GM12878 (cell line): ENCODE measurements at regions not wholly inside any gene's neighbourhood (a gene's known extent, or its start where the extent isn't known, plus 50 kb on each side); places are given as distances from the start of the nearest gene placed in this dataset.

ENCODE experiments used
- ATAC-seq: fragments of 200-7000 bp; cut with Tn5 transposase; 3 replicates; pipeline ENCODE4 v1.9.1; 2020; ENCODE audit warnings: mild to moderate bottlenecking, moderate library complexity
- BruUV-seq: library from RNA; stranded (reverse); fragments of 400-500 nt; replicated peaks from 2 replicates; lab custom pipeline; 2021; lab: Mats Ljungman, UMichigan
- CTCF ChIA-PET: fragments of 300-600 bp; sonication (Branson Sonifier 250); formaldehyde crosslinking; extraction: SDS; loops from one replicate; lab custom pipeline; 2021; ENCODE audit warnings: inconsistent platforms; lab: Yijun Ruan, JAX
- POLR2A ChIA-PET: fragments of 350-600 bp; formaldehyde crosslinking; extraction: SDS; loops from one replicate; lab custom pipeline; 2021; ENCODE audit warnings: inconsistent platforms; lab: Charles Lee
- RAD21 ChIA-PET: fragments of 300-600 bp; sonication (Branson Sonifier 250); formaldehyde crosslinking; loops from one replicate; lab custom pipeline; 2023; ENCODE audit warnings: antibody characterized with exemption; ENCODE audit not compliant: unreplicated experiment; lab: Charles Lee
- SMC1A ChIA-PET: fragments of 300-600 bp; sonication (Branson Sonifier 250); formaldehyde crosslinking; loops from one replicate; lab custom pipeline; 2023; ENCODE audit not compliant: unreplicated experiment, uncharacterized antibody; lab: Charles Lee
- DNase-seq: peaks from one replicate; pipeline ENCODE4 v3.0.0-alpha.2; 2011; ENCODE audit warnings: low read depth, low spot score
- FAIRE-seq: peaks from 3 replicates; lab custom pipeline; 2011; peaks lifted over from hg19 to GRCh38; lab: Jason Lieb, UNC
- H2AFZ ChIP-seq: 2 replicates; pipeline ENCODE4 v1.6.0; 2011; ENCODE audit warnings: low read depth, low read length, control low read depth; ENCODE audit not compliant: control insufficient read depth
- H3K27ac ChIP-seq: 2 replicates; pipeline ENCODE4 v1.5.1; 2011; ENCODE audit warnings: control low read depth; ENCODE audit not compliant: control insufficient read depth, insufficient read depth
- H3K27me3 ChIP-seq, 2 experiments: replicated peaks in 1 of 2; 2 replicates each; pipeline versions ENCODE4 v1.6.0 to v1.6.1; 2011; ENCODE audit warnings: low read length in 1 of 2; ENCODE audit not compliant: control insufficient read depth in 2 of 2, insufficient read depth in 2 of 2
- H3K36me3 ChIP-seq, 2 experiments: 2 replicates each; pipeline ENCODE4 v1.5.1; 2011; ENCODE audit warnings: low read length in 1 of 2; ENCODE audit not compliant: control insufficient read depth in 2 of 2, insufficient read depth in 2 of 2
- H3K4me1 ChIP-seq: 2 replicates; pipeline ENCODE4 v1.6.1; 2011; ENCODE audit warnings: mild to moderate bottlenecking, low read length, moderate library complexity, mixed read lengths; ENCODE audit not compliant: control insufficient read depth, insufficient read depth
- H3K4me2 ChIP-seq: 2 replicates; pipeline ENCODE4 v1.6.0; 2011; ENCODE audit warnings: control low read depth; ENCODE audit not compliant: control insufficient read depth, insufficient read depth
- H3K4me3 ChIP-seq: fragments of 200-600 bp; sonication (generic); 2 replicates; pipeline ENCODE4 v1.5.1; 2016
- H3K79me2 ChIP-seq: 2 replicates; pipeline ENCODE4 v1.6.0; 2011; ENCODE audit warnings: low read length; ENCODE audit not compliant: control insufficient read depth, insufficient read depth
- H3K9ac ChIP-seq: 2 replicates; pipeline ENCODE4 v1.8.0; 2011; ENCODE audit warnings: low read length, control low read depth, mixed read lengths; ENCODE audit not compliant: control insufficient read depth, insufficient read depth
- H3K9me3 ChIP-seq: replicated peaks from 3 replicates; pipeline ENCODE4 v1.5.1; 2011; ENCODE audit warnings: mild to moderate bottlenecking, low read length; ENCODE audit not compliant: control insufficient read depth, insufficient read depth
- H4K20me1 ChIP-seq: 2 replicates; pipeline ENCODE4 v1.6.0; 2011; ENCODE audit not compliant: control insufficient read depth, insufficient read depth
- BCLAF1 ChIP-seq: fragments of 450-650 bp; IDR thresholded peaks from 2 replicates; pipeline ENCODE4 v1.6.1; 2017; ENCODE audit warnings: antibody characterized with exemption, mild to moderate bottlenecking, moderate library complexity
- RAD51 ChIP-seq: fragments of 450-650 bp; IDR thresholded peaks from 2 replicates; pipeline ENCODE4 v1.6.1; 2016; ENCODE audit warnings: moderate library complexity, mild to moderate bottlenecking, inconsistent platforms
- SIN3A ChIP-seq: IDR thresholded peaks from 2 replicates; pipeline ENCODE4 v1.6.1; 2012; ENCODE audit warnings: low read depth, low read length, improper control_type of control experiment
- SREBF1 ChIP-seq: IDR thresholded peaks from 2 replicates; pipeline ENCODE4 v1.6.1; 2012; ENCODE audit warnings: mild to moderate bottlenecking, low read length
- SUZ12 ChIP-seq: fragments of 200-600 bp; sonication (generic); IDR thresholded peaks from one replicate; pipeline ENCODE4 v1.6.1; 2018; ENCODE audit warnings: antibody characterized with exemption, mild to moderate bottlenecking; ENCODE audit not compliant: unreplicated experiment
- TCF12 ChIP-seq: IDR thresholded peaks from 2 replicates; pipeline ENCODE4 v1.6.1; 2011; ENCODE audit warnings: low read depth, mild to moderate bottlenecking, low read length
- ZNF274 ChIP-seq: IDR thresholded peaks from one replicate; pipeline ENCODE4 v1.8.0; 2011; ENCODE audit not compliant: insufficient read length, insufficient read depth
- in situ Hi-C: fragments of 300-500 bp; cut with MboI; formaldehyde crosslinking; loops from 9 replicates; pipeline ENCODE4 v1.14.3; 2018; ENCODE audit warnings: mixed read lengths
- intact Hi-C: fragments of 100-400 bp; cut with micrococcal nuclease; formaldehyde crosslinking; loops from one replicate; pipeline ENCODE4 v1.14.2; 2022; ENCODE audit not compliant: unreplicated experiment

- SMC1A ChIA-PET, result no interaction called here
- RAD21 ChIA-PET, result no interaction called here
- Histone ChIP-seq H3K9me3 (no peaks in the 10 kb centered on the region), H4K20me1 (no peaks in the 10 kb centered on the region), H3K27me3 (no peaks in the 10 kb centered on the region), H3K4me3 (no peak overlapping the region)
- ATAC-seq, result no peak
- in situ Hi-C loops, result no loop called here
- no peak for TF ChIP-seq TCF12
- TF ChIP-seq ZNF274, result no peak
- TF ChIP-seq SUZ12, result no peak
- TF ChIP-seq SIN3A, result no peak
- TF ChIP-seq BCLAF1, result no peak
- no peak for TF ChIP-seq RAD51
- TF ChIP-seq SREBF1, result no peak
- TF ChIP-seq, all 136 proteins: peak for 0
- ChIA-PET POLR2A (no interaction called here), CTCF (no interaction called here)
- no TSS peak for BruUV-seq
- no peaks in the 10 kb centered on the region for H3K4me1 ChIP-seq
- H3K79me2 ChIP-seq, result no peaks in the 10 kb centered on the region
- intact Hi-C loops, result no loop called here
- no peak overlapping the region for H3K9ac ChIP-seq
- H3K36me3 ChIP-seq, result no peaks in the 10 kb centered on the region
- no peak overlapping the region for H3K27ac ChIP-seq
- no peak for DNase-seq
- no peak overlapping the region for H2AFZ ChIP-seq
- FAIRE-seq, result no peak
- no peak overlapping the region for H3K4me2 ChIP-seq
Observed at GRCh38 chr14:46290706-46291105, 360.9 kb downstream of the RPL10L start.
